GM12878 (cell line): ENCODE measurements at regions not wholly inside any gene's neighbourhood (a gene's known extent, or its start where the extent isn't known, plus 50 kb on each side); places are given as distances from the start of the nearest gene placed in this dataset.

Experiments
- CBX5 ChIP-seq: sonication (generic); IDR thresholded peaks from 2 replicates; pipeline ENCODE4 v1.6.1; 2016; ENCODE audit warnings: low read depth, moderate library complexity, mild to moderate bottlenecking, inconsistent platforms
- CEBPB ChIP-seq, 2 experiments: fragments of 150-350 bp in 1 of 2; IDR thresholded peaks; 2 replicates each; pipeline ENCODE4 v1.6.1; 2012 to 2014; ENCODE audit warnings: low read depth in 2 of 2, low read length in 2 of 2, borderline replicate concordance in 1 of 2, inconsistent platforms in 1 of 2
- HDAC2 ChIP-seq: fragments of 200-600 bp; sonication (generic); IDR thresholded peaks from 2 replicates; pipeline ENCODE4 v1.6.1; 2017
- MTA3 ChIP-seq: IDR thresholded peaks from 2 replicates; pipeline ENCODE4 v1.6.1; 2012; ENCODE audit warnings: low read length, inconsistent platforms, borderline replicate concordance
- NR2F1 ChIP-seq: fragments of 450-650 bp; conservative IDR thresholded peaks from 2 replicates; pipeline ENCODE4 v1.6.1; 2017; ENCODE audit warnings: mild to moderate bottlenecking
- RELA ChIP-seq: fragments of 450-650 bp; IDR thresholded peaks from 2 replicates; pipeline ENCODE4 v1.8.0; 2014; ENCODE audit warnings: borderline replicate concordance; ENCODE audit not compliant: partially characterized antibody
- RFX5 ChIP-seq: IDR thresholded peaks from 2 replicates; pipeline ENCODE4 v1.6.1; 2011; ENCODE audit warnings: low read depth, low read length, improper control_type of control experiment
- SKIL ChIP-seq: fragments of 450-650 bp; IDR thresholded peaks from 2 replicates; pipeline ENCODE4 v1.6.1; 2017; ENCODE audit warnings: mild to moderate bottlenecking, low read depth, inconsistent platforms; ENCODE audit not compliant: poor library complexity, severe bottlenecking
- TF ChIP-seq, protein P1 (sequence below): fragments of 450-650 bp; IDR thresholded peaks from 2 replicates; pipeline ENCODE4 v1.6.1; 2017; ENCODE audit warnings: borderline replicate concordance

DNA sequence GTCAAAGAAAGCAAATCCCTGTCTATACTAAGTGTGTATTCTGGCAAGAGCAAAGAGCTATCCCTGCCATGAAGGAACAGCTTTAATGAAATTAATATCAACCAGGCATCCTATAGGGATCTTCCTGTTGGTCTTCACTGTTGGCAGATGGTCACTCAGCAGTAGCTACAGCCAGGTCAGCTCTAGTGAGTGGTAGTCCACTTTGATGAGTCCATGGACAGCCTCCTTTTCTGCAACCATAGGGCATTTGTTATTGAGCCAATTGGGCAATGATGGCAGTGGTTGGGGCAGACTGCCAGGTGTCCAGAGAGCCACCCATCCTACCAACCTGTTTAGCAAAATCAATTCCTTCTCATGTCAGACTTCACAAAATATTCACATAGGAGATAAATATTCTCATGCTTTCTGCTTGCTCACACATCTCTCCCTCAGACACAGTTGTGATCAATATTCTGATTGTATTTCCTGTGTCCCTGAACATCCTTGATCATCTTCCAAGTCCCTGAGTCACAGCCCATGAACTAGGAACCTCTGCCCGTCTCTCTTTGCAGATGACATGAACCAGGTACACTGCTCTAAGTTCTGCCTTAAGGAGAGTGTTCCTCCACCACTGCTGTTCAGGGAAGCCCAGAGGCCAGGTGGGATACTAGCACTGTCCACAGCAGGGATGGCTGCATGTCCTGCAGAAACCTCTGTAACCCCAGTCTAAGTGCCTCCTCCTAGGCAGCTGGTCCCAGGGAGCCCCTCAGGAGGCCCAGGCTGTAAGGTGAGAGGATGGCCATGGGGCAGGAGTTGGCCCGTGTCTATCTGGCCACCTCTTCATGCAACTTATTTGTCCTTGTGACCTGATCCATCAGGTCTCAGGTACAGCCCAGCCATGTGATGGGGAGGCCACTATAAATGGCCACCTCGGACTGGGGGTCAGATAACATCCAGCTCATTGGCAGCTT is 74.2 kb upstream of the IGLL5 start (continued):
- TF ChIP-seq MTA3 (no peak), CBX5 (no peak), SKIL (no peak), NR2F1 (no peak), CEBPB (IDR thresholded peaks at IDR 0.05; ENCODE audit: borderline replicate concordance in 1 of 2, low read depth in 2 of 2, low read length in 2 of 2) (no peak), HDAC2 (no peak), RELA (no peak), RFX5 (no peak)
- TF ChIP-seq, protein P1, sequence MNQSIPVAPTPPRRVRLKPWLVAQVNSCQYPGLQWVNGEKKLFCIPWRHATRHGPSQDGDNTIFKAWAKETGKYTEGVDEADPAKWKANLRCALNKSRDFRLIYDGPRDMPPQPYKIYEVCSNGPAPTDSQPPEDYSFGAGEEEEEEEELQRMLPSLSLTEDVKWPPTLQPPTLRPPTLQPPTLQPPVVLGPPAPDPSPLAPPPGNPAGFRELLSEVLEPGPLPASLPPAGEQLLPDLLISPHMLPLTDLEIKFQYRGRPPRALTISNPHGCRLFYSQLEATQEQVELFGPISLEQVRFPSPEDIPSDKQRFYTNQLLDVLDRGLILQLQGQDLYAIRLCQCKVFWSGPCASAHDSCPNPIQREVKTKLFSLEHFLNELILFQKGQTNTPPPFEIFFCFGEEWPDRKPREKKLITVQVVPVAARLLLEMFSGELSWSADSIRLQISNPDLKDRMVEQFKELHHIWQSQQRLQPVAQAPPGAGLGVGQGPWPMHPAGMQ, result no peak
